D341Med (cell line): ENCODE measurements at regions not wholly inside any gene's neighbourhood (a gene's known extent, or its start where the extent isn't known, plus 50 kb on each side); places are given as distances from the start of the nearest gene placed in this dataset.

Source experiments
- DNase-seq: peaks from one replicate; pipeline ENCODE4 v3.0.0; 2012; ENCODE audit warnings: low spot score

- DNase-seq, result no peak
These were observed 286.1 kb upstream of the TENM3 start for GRCh38 chr4:181957088-181957487.

GRCh38 chr4:181958446-181958845 is 284.8 kb upstream of the TENM3 start:
- DNase-seq, result no peak

GRCh38 chr4:181959121-181959520 is 284.1 kb upstream of the TENM3 start:
- no peak for DNase-seq

- no peak for DNase-seq
These were observed 282.8 kb upstream of the TENM3 start for GRCh38 chr4:181960384-181960783.

GRCh38 chr4:181962321-181962720 is 280.9 kb upstream of the TENM3 start:
- no peak for DNase-seq

GRCh38 chr4:181964731-181965130 is 278.5 kb upstream of the TENM3 start:
- no peak for DNase-seq

GRCh38 chr4:181966104-181966551 is 277.1 kb upstream of the TENM3 start:
- DNase-seq, result no peak

GRCh38 chr4:181967401-181967800 is 275.8 kb upstream of the TENM3 start:
- no peak for DNase-seq

- DNase-seq, result no peak
These were observed 274.8 kb upstream of the TENM3 start for GRCh38 chr4:181968371-181968770.

- no peak for DNase-seq
These were observed 274.1 kb upstream of the TENM3 start for GRCh38 chr4:181969151-181969550.

GRCh38 chr4:181970366-181970765 is 272.8 kb upstream of the TENM3 start:
- no peak for DNase-seq

GRCh38 chr4:181971411-181971810 is 271.8 kb upstream of the TENM3 start:
- DNase-seq, result no peak

- DNase-seq, result no peak
These were observed 271.2 kb upstream of the TENM3 start for GRCh38 chr4:181971973-181972372.

GRCh38 chr4:181976764-181977163 is 266.4 kb upstream of the TENM3 start:
- DNase-seq, result no peak

- DNase-seq, result peak; percentile 36
These were observed 260.8 kb upstream of the TENM3 start for GRCh38 chr4:181982437-181982836.

GRCh38 chr4:181982856-181983255 is 260.3 kb upstream of the TENM3 start:
- no peak for DNase-seq

GRCh38 chr4:181987392-181987791 is 255.8 kb upstream of the TENM3 start:
- DNase-seq, result no peak

- DNase-seq, result no peak
These were observed 254.1 kb upstream of the TENM3 start for GRCh38 chr4:181989071-181989470.

- DNase-seq, result no peak
These were observed 251.7 kb upstream of the TENM3 start for GRCh38 chr4:181991369-181992108.

- no peak for DNase-seq
These were observed 244.6 kb upstream of the TENM3 start for GRCh38 chr4:181998398-181999295.

GRCh38 chr4:182000077-182000476 is 243.1 kb upstream of the TENM3 start:
- no peak for DNase-seq

GRCh38 chr4:182010876-182011275 is 232.3 kb upstream of the TENM3 start:
- DNase-seq, result no peak

GRCh38 chr4:182014164-182014563 is 229.0 kb upstream of the TENM3 start:
- no peak for DNase-seq
